SK-N-SH (cell line): ENCODE measurements at regions not wholly inside any gene's neighbourhood (a gene's known extent, or its start where the extent isn't known, plus 50 kb on each side); places are given as distances from the start of the nearest gene placed in this dataset.

Experiments used
- CTCF ChIA-PET: fragments of 300-600, 350-600 bp; formaldehyde crosslinking; extraction: SDS; loops from one replicate; lab custom pipeline; 2021; lab: Yijun Ruan, JAX
- POLR2A ChIA-PET: fragments of 350-600 bp; sonication (Branson Sonifier 250); formaldehyde crosslinking; extraction: SDS; loops from one replicate; lab custom pipeline; 2020; ENCODE audit warnings: antibody characterized with exemption, inconsistent platforms; lab: Yijun Ruan, JAX
- DNase-seq: peaks from one replicate; pipeline ENCODE4 v3.0.0; 2012
- H2AFZ ChIP-seq: fragments of 200-600 bp; sonication (generic); 2 replicates; pipeline ENCODE4 v1.8.1; 2016; ENCODE audit warnings: antibody characterized with exemption, mild to moderate bottlenecking, low read depth
- H3F3A ChIP-seq: fragments of 200-600 bp; sonication (generic); replicated peaks from 2 replicates; pipeline ENCODE3; 2016; ENCODE audit warnings: antibody characterized with exemption, mild to moderate bottlenecking; ENCODE audit not compliant: insufficient read depth
- H3K27ac ChIP-seq, 2 experiments: fragments of 200-500 bp in 1 of 2; fragments of 200-600 bp in 1 of 2; sonication (Bioruptor generic) in 1 of 2; sonication (generic), shearing (Covaris generic) in 1 of 2; 2 replicates each; pipeline versions ENCODE4 v1.5.1 to v1.6.1; 2014 to 2016; ENCODE audit warnings: low read depth in 2 of 2, inconsistent platforms in 1 of 2, low read length in 1 of 2, mild to moderate bottlenecking in 1 of 2, mixed read lengths in 1 of 2
- H3K27me3 ChIP-seq: fragments of 200-600 bp; sonication (generic), shearing (Covaris generic); 2 replicates; pipeline ENCODE4 v1.6.1; 2016; ENCODE audit warnings: mixed run types; ENCODE audit not compliant: insufficient read depth
- H3K36me3 ChIP-seq, 2 experiments: fragments of 200-500 bp in 1 of 2; fragments of 200-600 bp in 1 of 2; sonication (Bioruptor generic) in 1 of 2; sonication (generic) in 1 of 2; replicated peaks in 1 of 2; 2 replicates each; pipeline versions ENCODE3 to v1.5.1; 2014 to 2016; ENCODE audit warnings: low read length in 1 of 2, mild to moderate bottlenecking in 1 of 2; ENCODE audit not compliant: insufficient read depth in 2 of 2, control insufficient read depth in 1 of 2
- H3K4me1 ChIP-seq, 2 experiments: fragments of 200-500 bp in 1 of 2; fragments of 200-600 bp in 1 of 2; sonication (Bioruptor generic) in 1 of 2; sonication (generic), shearing (Covaris generic) in 1 of 2; 2 replicates each; pipeline versions ENCODE4 v1.5.1 to v1.6.1; 2014 to 2016; ENCODE audit warnings: low read depth in 1 of 2, low read length in 1 of 2, mixed run types in 1 of 2; ENCODE audit not compliant: insufficient read depth in 2 of 2, control insufficient read depth in 1 of 2
- H3K4me2 ChIP-seq: fragments of 200-600 bp; sonication (generic), shearing (Covaris generic); 2 replicates; pipeline ENCODE4 v1.6.1; 2017; ENCODE audit warnings: mixed run types
- H3K4me3 ChIP-seq, 2 experiments: fragments of 200-500 bp in 1 of 2; fragments of 200-600 bp in 1 of 2; sonication (Bioruptor generic) in 1 of 2; sonication (generic), shearing (Covaris generic) in 1 of 2; 2 replicates each; pipeline versions ENCODE4 v1.5.1 to v1.8.1; 2014 to 2016; ENCODE audit warnings: low read depth in 2 of 2, inconsistent platforms in 1 of 2, low read length in 1 of 2, mild to moderate bottlenecking in 1 of 2, mixed read lengths in 1 of 2, moderate library complexity in 1 of 2
- H3K79me2 ChIP-seq: fragments of 200-600 bp; sonication (generic); 2 replicates; pipeline ENCODE4 v1.8.1; 2017; ENCODE audit warnings: mild to moderate bottlenecking; ENCODE audit not compliant: insufficient read depth
- H3K9ac ChIP-seq: fragments of 200-600 bp; sonication (generic); 2 replicates; pipeline ENCODE4 v1.6.1; 2017; ENCODE audit warnings: mixed run types
- H3K9me2 ChIP-seq: fragments of 200-600 bp; sonication (generic); 2 replicates; pipeline ENCODE4 v1.6.1; 2017; ENCODE audit warnings: mixed run types
- H3K9me3 ChIP-seq: fragments of 200-600 bp; sonication (generic); 2 replicates; pipeline ENCODE4 v1.6.1; 2017; ENCODE audit warnings: mixed run types, mild to moderate bottlenecking, moderate library complexity
- H4K20me1 ChIP-seq: fragments of 200-600 bp; sonication (generic); 2 replicates; pipeline ENCODE4 v1.6.1; 2017; ENCODE audit warnings: mild to moderate bottlenecking, mixed run types; ENCODE audit not compliant: insufficient read depth
- EZH2phosphoT487 ChIP-seq: fragments of 200-600 bp; sonication (generic); IDR thresholded peaks from 2 replicates; pipeline ENCODE4 v1.6.1; 2017; ENCODE audit warnings: low read depth, mixed run types, mild to moderate bottlenecking, antibody characterized with exemption, moderate library complexity, borderline replicate concordance
- FOXJ3 ChIP-seq: sonication (generic); formaldehyde crosslinking; IDR thresholded peaks from 2 replicates; pipeline ENCODE4 v1.5.1; 2020; ENCODE audit warnings: mild to moderate bottlenecking, missing genetic modification reagents
- POLR2AphosphoS5 ChIP-seq: IDR thresholded peaks from 2 replicates; pipeline ENCODE4 v1.6.1; 2012; ENCODE audit warnings: low read depth, low read length
- RAD21 ChIP-seq: IDR thresholded peaks from 2 replicates; pipeline ENCODE4 v1.6.1; 2012; ENCODE audit warnings: mild to moderate bottlenecking, low read length
- SMC3 ChIP-seq: IDR thresholded peaks from 2 replicates; pipeline ENCODE4 v1.6.1; 2012; ENCODE audit warnings: low read depth, low read length, improper control_type of control experiment
- TEAD4 ChIP-seq: IDR thresholded peaks from 2 replicates; pipeline ENCODE4 v1.4.0; 2012; ENCODE audit warnings: mild to moderate bottlenecking, borderline replicate concordance; ENCODE audit not compliant: insufficient read depth
- WGBS: methylation state at CpG from one replicate; pipeline ENCODE4 v1.1.6; 2017; ENCODE audit warnings: low lambda C conversion rate; 5-methylcytosine and 5-hydroxymethylcytosine counted together
- TF ChIP-seq, protein P1 (sequence below): IDR thresholded peaks from 2 replicates; pipeline ENCODE4 v1.4.0; 2012; ENCODE audit warnings: low read depth, borderline replicate concordance
- TF ChIP-seq, protein P2 (sequence below): fragments of 150-350 bp; IDR thresholded peaks from 2 replicates; pipeline ENCODE4 v1.6.1; 2016; ENCODE audit warnings: mild to moderate bottlenecking, low read depth, low read length
- TF ChIP-seq, protein P3 (sequence below): fragments of 200-600 bp; sonication (generic); IDR thresholded peaks from 2 replicates; pipeline ENCODE4 v1.6.1; 2017; ENCODE audit warnings: antibody characterized with exemption, mild to moderate bottlenecking, moderate library complexity
- TF ChIP-seq, protein P4 (sequence below): IDR thresholded peaks from 2 replicates; pipeline ENCODE4 v1.4.0; 2012; ENCODE audit warnings: low read depth, borderline replicate concordance
- TF ChIP-seq, protein P5 (sequence below): IDR thresholded peaks from 2 replicates; pipeline ENCODE4; 2012

DNA sequence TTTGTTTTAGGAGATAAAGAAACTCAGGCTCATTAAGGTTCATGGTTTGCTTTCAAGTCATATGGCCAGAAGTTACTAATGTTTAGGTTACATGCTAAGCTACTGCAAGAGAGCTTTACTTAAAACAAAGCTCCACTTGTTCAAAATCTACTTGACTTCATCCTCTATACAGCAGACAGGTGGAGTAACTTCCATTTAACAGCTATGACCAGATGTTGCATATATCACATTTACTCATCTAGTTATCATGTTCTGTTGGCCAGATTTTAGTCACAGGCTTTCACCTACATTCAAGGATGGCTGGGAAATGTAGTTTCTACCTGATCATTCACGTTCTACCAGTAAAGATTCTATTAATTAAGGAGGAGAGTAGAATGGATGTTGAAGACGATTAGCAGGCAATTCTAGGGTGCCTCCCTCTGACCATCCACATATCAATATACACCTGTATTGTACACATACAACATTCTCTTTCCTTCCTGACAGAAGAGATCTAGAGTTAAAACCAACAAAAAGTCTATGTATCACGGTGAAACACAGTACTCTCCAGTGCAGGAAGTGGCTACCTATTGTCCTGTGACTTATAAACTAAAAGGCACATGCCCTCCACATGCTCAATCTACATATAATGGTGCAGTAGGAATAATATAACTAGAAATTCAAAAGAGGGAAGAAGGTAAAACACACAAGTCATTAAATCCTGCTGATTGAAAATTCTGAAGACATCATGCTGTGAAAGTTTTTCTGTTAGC is 488.0 kb downstream of the MDFIC start:
- no peak overlapping the region for H3K4me3 ChIP-seq
- H3K4me2 ChIP-seq = no peak overlapping the region
- TF ChIP-seq, protein P1, sequence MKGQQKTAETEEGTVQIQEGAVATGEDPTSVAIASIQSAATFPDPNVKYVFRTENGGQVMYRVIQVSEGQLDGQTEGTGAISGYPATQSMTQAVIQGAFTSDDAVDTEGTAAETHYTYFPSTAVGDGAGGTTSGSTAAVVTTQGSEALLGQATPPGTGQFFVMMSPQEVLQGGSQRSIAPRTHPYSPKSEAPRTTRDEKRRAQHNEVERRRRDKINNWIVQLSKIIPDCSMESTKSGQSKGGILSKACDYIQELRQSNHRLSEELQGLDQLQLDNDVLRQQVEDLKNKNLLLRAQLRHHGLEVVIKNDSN = no peak
- TF ChIP-seq SMC3 (no peak), POLR2AphosphoS5 (no peak), FOXJ3 (CRISPR knock-in tag) (no peak), TEAD4 (no peak), RAD21 (no peak), EZH2phosphoT487 (no peak)
- TF ChIP-seq, protein P2, sequence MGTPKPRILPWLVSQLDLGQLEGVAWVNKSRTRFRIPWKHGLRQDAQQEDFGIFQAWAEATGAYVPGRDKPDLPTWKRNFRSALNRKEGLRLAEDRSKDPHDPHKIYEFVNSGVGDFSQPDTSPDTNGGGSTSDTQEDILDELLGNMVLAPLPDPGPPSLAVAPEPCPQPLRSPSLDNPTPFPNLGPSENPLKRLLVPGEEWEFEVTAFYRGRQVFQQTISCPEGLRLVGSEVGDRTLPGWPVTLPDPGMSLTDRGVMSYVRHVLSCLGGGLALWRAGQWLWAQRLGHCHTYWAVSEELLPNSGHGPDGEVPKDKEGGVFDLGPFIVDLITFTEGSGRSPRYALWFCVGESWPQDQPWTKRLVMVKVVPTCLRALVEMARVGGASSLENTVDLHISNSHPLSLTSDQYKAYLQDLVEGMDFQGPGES = no peak
- TF ChIP-seq, protein P3, sequence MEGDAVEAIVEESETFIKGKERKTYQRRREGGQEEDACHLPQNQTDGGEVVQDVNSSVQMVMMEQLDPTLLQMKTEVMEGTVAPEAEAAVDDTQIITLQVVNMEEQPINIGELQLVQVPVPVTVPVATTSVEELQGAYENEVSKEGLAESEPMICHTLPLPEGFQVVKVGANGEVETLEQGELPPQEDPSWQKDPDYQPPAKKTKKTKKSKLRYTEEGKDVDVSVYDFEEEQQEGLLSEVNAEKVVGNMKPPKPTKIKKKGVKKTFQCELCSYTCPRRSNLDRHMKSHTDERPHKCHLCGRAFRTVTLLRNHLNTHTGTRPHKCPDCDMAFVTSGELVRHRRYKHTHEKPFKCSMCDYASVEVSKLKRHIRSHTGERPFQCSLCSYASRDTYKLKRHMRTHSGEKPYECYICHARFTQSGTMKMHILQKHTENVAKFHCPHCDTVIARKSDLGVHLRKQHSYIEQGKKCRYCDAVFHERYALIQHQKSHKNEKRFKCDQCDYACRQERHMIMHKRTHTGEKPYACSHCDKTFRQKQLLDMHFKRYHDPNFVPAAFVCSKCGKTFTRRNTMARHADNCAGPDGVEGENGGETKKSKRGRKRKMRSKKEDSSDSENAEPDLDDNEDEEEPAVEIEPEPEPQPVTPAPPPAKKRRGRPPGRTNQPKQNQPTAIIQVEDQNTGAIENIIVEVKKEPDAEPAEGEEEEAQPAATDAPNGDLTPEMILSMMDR = no peak
- TF ChIP-seq, protein P4, sequence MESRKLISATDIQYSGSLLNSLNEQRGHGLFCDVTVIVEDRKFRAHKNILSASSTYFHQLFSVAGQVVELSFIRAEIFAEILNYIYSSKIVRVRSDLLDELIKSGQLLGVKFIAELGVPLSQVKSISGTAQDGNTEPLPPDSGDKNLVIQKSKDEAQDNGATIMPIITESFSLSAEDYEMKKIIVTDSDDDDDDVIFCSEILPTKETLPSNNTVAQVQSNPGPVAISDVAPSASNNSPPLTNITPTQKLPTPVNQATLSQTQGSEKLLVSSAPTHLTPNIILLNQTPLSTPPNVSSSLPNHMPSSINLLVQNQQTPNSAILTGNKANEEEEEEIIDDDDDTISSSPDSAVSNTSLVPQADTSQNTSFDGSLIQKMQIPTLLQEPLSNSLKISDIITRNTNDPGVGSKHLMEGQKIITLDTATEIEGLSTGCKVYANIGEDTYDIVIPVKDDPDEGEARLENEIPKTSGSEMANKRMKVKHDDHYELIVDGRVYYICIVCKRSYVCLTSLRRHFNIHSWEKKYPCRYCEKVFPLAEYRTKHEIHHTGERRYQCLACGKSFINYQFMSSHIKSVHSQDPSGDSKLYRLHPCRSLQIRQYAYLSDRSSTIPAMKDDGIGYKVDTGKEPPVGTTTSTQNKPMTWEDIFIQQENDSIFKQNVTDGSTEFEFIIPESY = no peak
- TF ChIP-seq, protein P5, sequence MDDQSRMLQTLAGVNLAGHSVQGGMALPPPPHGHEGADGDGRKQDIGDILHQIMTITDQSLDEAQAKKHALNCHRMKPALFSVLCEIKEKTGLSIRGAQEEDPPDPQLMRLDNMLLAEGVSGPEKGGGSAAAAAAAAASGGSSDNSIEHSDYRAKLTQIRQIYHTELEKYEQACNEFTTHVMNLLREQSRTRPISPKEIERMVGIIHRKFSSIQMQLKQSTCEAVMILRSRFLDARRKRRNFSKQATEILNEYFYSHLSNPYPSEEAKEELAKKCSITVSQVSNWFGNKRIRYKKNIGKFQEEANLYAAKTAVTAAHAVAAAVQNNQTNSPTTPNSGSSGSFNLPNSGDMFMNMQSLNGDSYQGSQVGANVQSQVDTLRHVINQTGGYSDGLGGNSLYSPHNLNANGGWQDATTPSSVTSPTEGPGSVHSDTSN = no peak
- no peaks in the 10 kb centered on the region; the same call in 1 of the 2 replicates for H3K9me2 ChIP-seq
- no peaks in the 10 kb centered on the region for H3K4me1 ChIP-seq
- no peaks in the 10 kb centered on the region for H3K79me2 ChIP-seq
- H3K27ac ChIP-seq = no peak overlapping the region
- WGBS = under 1% methylated on average over 3 of the region's 3 CpGs
- POLR2A ChIA-PET = no interaction called here
- no peaks in the 10 kb centered on the region for H4K20me1 ChIP-seq
- no peaks in the 10 kb centered on the region for H3F3A ChIP-seq
- H3K9ac ChIP-seq = no peak overlapping the region
- H3K9me3 ChIP-seq = no peaks in the 10 kb centered on the region
- no peak overlapping the region for H2AFZ ChIP-seq
- H3K27me3 ChIP-seq = no peaks in the 10 kb centered on the region
- CTCF ChIA-PET = no interaction called here
- no peaks in the 10 kb centered on the region for H3K36me3 ChIP-seq
- no peak for DNase-seq
